ENCODE measurements at regions not wholly inside any gene's neighbourhood (a gene's known extent, or its start where the extent isn't known, plus 50 kb on each side); places are given as distances from the start of the nearest gene placed in this dataset.

DNA sequence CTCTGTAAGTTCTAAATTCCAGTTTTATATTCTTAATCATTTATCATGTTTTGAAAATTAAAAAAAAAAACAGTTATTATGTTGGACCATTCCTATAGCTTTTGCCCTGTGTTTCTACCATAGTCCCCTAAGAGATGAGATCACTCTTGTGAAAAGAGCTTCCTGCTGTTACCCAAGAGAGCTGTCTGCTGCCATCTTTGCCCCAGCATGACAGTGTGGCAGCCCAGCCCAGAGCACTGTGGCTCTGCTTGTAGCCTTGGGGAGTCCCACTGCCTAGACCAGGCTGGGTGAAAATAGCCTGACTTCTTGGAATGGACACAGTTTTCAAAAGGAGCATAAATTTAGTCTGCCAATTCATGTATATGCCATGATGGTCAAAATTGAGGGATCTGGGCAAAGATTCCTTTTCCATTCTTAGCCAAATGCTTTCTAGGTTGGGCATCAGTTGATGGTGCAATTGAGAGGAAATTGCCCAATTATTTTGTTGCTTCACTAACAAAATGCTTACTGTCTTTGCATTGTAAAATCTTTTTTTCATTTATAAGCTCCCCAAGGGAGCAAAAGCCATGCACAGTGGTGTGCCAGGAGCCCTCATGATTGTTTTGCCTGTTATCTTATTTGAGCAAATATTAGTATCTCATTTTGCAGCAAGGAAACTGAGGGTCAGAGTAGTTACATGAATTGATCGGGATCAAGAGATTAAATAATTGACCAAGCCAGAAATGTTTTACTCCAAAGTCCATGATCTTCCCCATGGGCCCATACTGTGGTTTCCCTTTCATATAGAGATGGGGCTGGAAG, 72.8 kb downstream of the ETS2 start:
- TF ChIP-seq, protein P1, sequence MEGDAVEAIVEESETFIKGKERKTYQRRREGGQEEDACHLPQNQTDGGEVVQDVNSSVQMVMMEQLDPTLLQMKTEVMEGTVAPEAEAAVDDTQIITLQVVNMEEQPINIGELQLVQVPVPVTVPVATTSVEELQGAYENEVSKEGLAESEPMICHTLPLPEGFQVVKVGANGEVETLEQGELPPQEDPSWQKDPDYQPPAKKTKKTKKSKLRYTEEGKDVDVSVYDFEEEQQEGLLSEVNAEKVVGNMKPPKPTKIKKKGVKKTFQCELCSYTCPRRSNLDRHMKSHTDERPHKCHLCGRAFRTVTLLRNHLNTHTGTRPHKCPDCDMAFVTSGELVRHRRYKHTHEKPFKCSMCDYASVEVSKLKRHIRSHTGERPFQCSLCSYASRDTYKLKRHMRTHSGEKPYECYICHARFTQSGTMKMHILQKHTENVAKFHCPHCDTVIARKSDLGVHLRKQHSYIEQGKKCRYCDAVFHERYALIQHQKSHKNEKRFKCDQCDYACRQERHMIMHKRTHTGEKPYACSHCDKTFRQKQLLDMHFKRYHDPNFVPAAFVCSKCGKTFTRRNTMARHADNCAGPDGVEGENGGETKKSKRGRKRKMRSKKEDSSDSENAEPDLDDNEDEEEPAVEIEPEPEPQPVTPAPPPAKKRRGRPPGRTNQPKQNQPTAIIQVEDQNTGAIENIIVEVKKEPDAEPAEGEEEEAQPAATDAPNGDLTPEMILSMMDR (IDR thresholded peaks at IDR 0.05; ENCODE audit: control insufficient read depth, extremely low read depth, insufficient read depth) = no peak
- H3K4me3 ChIP-seq (ENCODE audit: low read depth, low read length) = no peak overlapping the region
- DNase-seq (ENCODE audit: low read depth) = no peak

DNA sequence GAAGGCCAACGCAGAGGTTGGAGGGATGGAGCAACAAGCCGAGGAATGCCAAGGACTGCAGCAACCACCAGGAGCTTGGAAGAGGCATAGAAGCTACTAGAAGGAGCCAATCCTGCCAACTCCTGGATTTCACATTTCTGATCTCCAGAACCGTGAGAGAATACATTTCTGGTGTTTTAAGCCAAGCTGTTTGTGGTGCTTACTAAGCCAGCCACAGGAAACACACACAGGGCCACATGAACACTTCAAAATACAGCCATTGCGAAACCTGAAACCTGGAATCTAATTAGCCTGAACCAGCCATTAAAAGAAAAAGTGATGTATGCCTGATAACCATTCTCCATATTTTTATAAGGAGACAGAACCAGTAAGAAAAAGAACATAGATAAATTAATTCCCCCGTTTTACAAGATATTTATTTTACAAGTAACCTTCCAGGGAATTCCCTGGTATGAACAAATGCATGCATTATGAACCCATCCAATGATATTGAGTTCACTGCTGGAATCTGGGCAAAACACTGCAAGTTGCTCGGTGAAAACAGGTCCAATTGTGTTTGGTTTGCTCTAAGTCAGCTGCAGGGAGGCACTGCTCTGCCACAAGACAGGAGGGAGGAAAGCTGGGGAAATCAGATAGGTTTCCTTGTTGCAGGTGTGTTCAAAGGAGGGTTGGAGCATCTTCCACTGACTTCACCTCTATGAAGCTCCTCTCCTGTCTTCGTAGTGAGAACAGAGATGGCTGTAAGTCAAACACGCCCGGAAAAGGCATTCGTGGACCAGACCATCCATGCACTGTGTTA, 70.2 kb downstream of the ETS2 start:
- TF ChIP-seq, protein P1 (IDR thresholded peaks at IDR 0.05; ENCODE audit: control insufficient read depth, extremely low read depth, insufficient read depth) = no peak
- no peak overlapping the region for H3K4me3 ChIP-seq (ENCODE audit: low read depth, low read length)
- no peak for DNase-seq (ENCODE audit: low read depth)
